Right lobe of liver (tissue), 4 donors: ENCODE measurements at regions not wholly inside any gene's neighbourhood (a gene's known extent, or its start where the extent isn't known, plus 50 kb on each side); places are given as distances from the start of the nearest gene placed in this dataset.

Source experiments
- POLR2A ChIP-seq: fragments of 450-650 bp; IDR thresholded peaks from one replicate; pipeline ENCODE4 v1.6.1; 2017; ENCODE audit warnings: antibody characterized with exemption, mild to moderate bottlenecking
- TF ChIP-seq, protein P1 (sequence below), 4 donors: fragments of 200-600 bp in 3 of 4; fragments of 450-650 bp in 1 of 4; IDR thresholded peaks; one replicate each; pipeline versions ENCODE4 v1.5.1 to v1.8.0; 2016 to 2022; ENCODE audit warnings: antibody characterized with exemption in 4 of 4, mild to moderate bottlenecking in 2 of 4
- donor health status: DM: no; HTN: no; CAD: no.
- donor health status: DM: no; HTN: no; CAD: no.
- donor health status: DM: no; HTN: yes; CAD: no.

DNA sequence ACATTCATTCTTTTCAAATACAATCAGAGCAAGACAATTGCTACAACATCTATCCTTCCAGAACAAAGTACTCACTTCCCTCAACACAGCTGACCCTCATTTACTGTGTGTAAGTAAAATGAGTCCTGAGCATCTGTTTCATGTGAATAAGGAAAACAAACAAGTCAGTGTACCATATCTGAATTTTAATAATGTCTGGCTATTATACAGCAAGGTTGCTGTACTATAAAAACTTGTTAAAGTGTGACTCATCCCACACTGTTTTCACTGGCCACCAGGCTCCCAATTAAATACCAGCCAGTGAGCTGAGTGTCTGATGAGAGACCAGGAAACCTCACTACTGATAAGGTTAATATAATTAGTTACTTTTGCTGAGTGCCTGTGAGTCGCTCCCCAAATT is 339.8 kb downstream of the AGTPBP1 start:
- TF ChIP-seq POLR2A: no peak
- TF ChIP-seq, protein P1, sequence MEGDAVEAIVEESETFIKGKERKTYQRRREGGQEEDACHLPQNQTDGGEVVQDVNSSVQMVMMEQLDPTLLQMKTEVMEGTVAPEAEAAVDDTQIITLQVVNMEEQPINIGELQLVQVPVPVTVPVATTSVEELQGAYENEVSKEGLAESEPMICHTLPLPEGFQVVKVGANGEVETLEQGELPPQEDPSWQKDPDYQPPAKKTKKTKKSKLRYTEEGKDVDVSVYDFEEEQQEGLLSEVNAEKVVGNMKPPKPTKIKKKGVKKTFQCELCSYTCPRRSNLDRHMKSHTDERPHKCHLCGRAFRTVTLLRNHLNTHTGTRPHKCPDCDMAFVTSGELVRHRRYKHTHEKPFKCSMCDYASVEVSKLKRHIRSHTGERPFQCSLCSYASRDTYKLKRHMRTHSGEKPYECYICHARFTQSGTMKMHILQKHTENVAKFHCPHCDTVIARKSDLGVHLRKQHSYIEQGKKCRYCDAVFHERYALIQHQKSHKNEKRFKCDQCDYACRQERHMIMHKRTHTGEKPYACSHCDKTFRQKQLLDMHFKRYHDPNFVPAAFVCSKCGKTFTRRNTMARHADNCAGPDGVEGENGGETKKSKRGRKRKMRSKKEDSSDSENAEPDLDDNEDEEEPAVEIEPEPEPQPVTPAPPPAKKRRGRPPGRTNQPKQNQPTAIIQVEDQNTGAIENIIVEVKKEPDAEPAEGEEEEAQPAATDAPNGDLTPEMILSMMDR (IDR thresholded peaks at IDR 0.05): no peak
